Spleen (tissue), 11 donors: ENCODE measurements at regions not wholly inside any gene's neighbourhood (a gene's known extent, or its start where the extent isn't known, plus 50 kb on each side); places are given as distances from the start of the nearest gene placed in this dataset.

Experiments
- DNase-seq: peaks from one replicate; pipeline ENCODE4 v3.0.0-alpha.2; 2020
- H3K27ac ChIP-seq, 8 donors: fragments of 200-600 bp; sonication (generic) in 7 of 8; 1 replicate in 4 of 8; 2 replicates in 4 of 8; pipeline versions ENCODE4 v1.5.0 to v1.8.0; 2016 to 2021; ENCODE audit warnings: inconsistent platforms in 4 of 8, mild to moderate bottlenecking in 4 of 8, moderate library complexity in 1 of 8
- H3K27me3 ChIP-seq, 7 donors: fragments of 200-600 bp; sonication (generic) in 6 of 7; replicated peaks in 1 of 7; 1 replicate in 4 of 7; 2 replicates in 3 of 7; pipeline versions ENCODE4 v1.5.0 to v1.8.0; 2016 to 2021; ENCODE audit warnings: inconsistent platforms in 3 of 7, mild to moderate bottlenecking in 1 of 7
- H3K36me3 ChIP-seq, 6 donors: fragments of 200-600 bp; sonication (generic) in 5 of 6; 1 replicate in 4 of 6; 2 replicates in 2 of 6; pipeline versions ENCODE4 v1.5.0 to v1.8.0; 2016 to 2021; ENCODE audit warnings: inconsistent platforms in 2 of 6
- H3K4me1 ChIP-seq, 6 donors: fragments of 200-600 bp; sonication (generic) in 5 of 6; 1 replicate in 3 of 6; 2 replicates in 3 of 6; pipeline versions ENCODE4 v1.5.0 to v1.8.0; 2016 to 2021; ENCODE audit warnings: inconsistent platforms in 3 of 6
- H3K4me3 ChIP-seq, 8 donors: fragments of 200-600 bp; sonication (generic) in 7 of 8; 1 replicate in 4 of 8; 2 replicates in 4 of 8; pipeline versions ENCODE4 v1.5.0 to v1.8.0; 2016 to 2021; ENCODE audit warnings: inconsistent platforms in 4 of 8, mild to moderate bottlenecking in 4 of 8, moderate library complexity in 2 of 8
- H3K9me3 ChIP-seq, 8 donors: fragments of 200-600 bp; sonication (generic) in 7 of 8; 1 replicate in 4 of 8; 2 replicates in 4 of 8; pipeline versions ENCODE4 v1.5.0 to v1.8.0; 2016 to 2021; ENCODE audit warnings: inconsistent platforms in 4 of 8
- POLR2A ChIP-seq, 3 donors: fragments of 450-650 bp; IDR thresholded peaks; one replicate each; pipeline ENCODE4 v1.5.1; 2017; ENCODE audit warnings: antibody characterized with exemption in 3 of 3, mild to moderate bottlenecking in 1 of 3
- POLR2AphosphoS5 ChIP-seq, 3 donors: sonication (generic); formaldehyde crosslinking; IDR thresholded peaks; one replicate each; pipeline ENCODE4 v1.5.1; 2017; ENCODE audit warnings: antibody characterized with exemption in 3 of 3
- WGBS, 5 donors: extraction: QIAGEN DNeasy Blood & Tissue Kit in 3 of 5; methylation state at CpG; one replicate each; pipeline versions ENCODE4 v1.1.5 to v1.1.7; 2013 to 2018; 5-methylcytosine and 5-hydroxymethylcytosine counted together
- intact Hi-C: fragments of 100-400 bp; cut with DNase I; formaldehyde crosslinking; loops from one replicate; pipeline ENCODE4 v1.15.0; 2023; ENCODE audit warnings: low total_unique reads
- TF ChIP-seq, protein P1 (sequence below), 11 experiments: fragments of 200-600 bp in 7 of 11; fragments of 450-650 bp in 4 of 11; sonication (generic) in 4 of 11; IDR thresholded peaks in 8 of 11; conservative IDR thresholded peaks in 3 of 11; 1 replicate in 7 of 11; 2 replicates in 4 of 11; pipeline versions ENCODE4 v1.4.0 to v1.8.0; 2016 to 2021; ENCODE audit warnings: antibody characterized with exemption in 11 of 11, inconsistent platforms in 4 of 11, mild to moderate bottlenecking in 1 of 11
- donor health status: healthy with polysubstance abuse.
- donor health status: DM: no; HTN: no; CAD: no; lungs with moderate emphysema.
- donor health status: DM: no; HTN: no; CAD: no.
- donor health status: Bipolar disorder and iron deficiency.
- donor health status: healthy.
- donor health status: DM: no; HTN: no; CAD: no.
- donor health status: DM: yes; HTN: yes; CAD: no.

DNA sequence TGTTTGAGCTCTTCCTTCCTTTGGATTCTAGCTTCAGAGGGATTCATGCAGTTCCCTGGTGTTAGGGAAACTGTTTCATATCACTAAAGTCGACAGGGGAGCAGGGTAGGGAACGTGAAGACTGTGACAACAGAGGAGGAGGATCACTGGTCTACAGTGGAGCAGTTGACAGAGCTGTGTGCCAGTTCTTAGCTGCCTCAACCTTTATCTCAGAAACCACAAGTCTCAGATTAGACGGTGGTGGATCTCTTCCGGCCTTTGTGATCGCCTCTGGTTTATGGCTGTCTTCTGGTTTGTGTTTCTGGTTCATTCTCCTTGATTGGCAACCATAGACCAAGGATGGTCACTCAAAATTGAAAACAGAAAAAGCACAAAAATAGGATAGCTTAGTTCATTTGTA lies 538.9 kb upstream of the API5 start:
- Histone ChIP-seq H3K36me3 (no peaks in the 10 kb centered on the region), H3K4me1 (no peaks in the 10 kb centered on the region), H3K9me3 (no peaks in the 10 kb centered on the region), H3K27me3 (no peaks in the 10 kb centered on the region), H3K27ac (no peak overlapping the region), H3K4me3 (no peak overlapping the region)
- WGBS, 5 donors = 36 to 59% (median 55%) methylated on average over 5 of the region's 5 CpGs
- DNase-seq = no peak
- intact Hi-C loops = loop anchor here (5.0 kb wide), 1 partner anchor 509 kb away; no protein-coding TSS in a partner anchor
- TF ChIP-seq POLR2A (IDR thresholded peaks at IDR 0.05) (no peak), POLR2AphosphoS5 (IDR thresholded peaks at IDR 0.05) (no peak)
- TF ChIP-seq, protein P1, sequence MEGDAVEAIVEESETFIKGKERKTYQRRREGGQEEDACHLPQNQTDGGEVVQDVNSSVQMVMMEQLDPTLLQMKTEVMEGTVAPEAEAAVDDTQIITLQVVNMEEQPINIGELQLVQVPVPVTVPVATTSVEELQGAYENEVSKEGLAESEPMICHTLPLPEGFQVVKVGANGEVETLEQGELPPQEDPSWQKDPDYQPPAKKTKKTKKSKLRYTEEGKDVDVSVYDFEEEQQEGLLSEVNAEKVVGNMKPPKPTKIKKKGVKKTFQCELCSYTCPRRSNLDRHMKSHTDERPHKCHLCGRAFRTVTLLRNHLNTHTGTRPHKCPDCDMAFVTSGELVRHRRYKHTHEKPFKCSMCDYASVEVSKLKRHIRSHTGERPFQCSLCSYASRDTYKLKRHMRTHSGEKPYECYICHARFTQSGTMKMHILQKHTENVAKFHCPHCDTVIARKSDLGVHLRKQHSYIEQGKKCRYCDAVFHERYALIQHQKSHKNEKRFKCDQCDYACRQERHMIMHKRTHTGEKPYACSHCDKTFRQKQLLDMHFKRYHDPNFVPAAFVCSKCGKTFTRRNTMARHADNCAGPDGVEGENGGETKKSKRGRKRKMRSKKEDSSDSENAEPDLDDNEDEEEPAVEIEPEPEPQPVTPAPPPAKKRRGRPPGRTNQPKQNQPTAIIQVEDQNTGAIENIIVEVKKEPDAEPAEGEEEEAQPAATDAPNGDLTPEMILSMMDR (IDR thresholded peaks at IDR 0.05 in 8 of 11, conservative IDR thresholded peaks at IDR 0.05 in 3 of 11) = no peak

DNA sequence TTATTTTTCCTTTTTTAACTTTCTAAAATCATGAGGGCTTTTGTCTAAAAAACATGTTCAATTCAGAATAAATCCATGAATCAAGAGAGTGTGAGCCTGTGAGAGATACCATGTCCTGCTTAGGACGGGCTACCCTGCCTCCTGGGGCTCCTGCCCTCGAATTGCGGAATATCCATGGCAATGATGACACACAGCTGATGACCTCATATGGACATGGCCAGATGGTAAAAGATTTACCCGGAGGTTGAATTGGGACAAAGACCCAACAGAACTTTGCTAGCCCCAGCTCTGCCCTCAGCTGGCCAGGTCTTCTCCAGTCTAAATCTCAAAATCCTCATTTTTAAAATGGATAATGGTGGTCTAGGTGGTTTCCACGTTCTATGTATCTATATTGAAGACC lies 538.1 kb upstream of the API5 start:
- no peak overlapping the region for H3K4me3 ChIP-seq
- DNase-seq = no peak
- H3K9me3 ChIP-seq = no peaks in the 10 kb centered on the region
- H3K27me3 ChIP-seq = no peaks in the 10 kb centered on the region
- no peak overlapping the region for H3K27ac ChIP-seq
- no peaks in the 10 kb centered on the region for H3K36me3 ChIP-seq
- H3K4me1 ChIP-seq = no peaks in the 10 kb centered on the region
- intact Hi-C loops = loop anchor here (5.0 kb wide), 1 partner anchor 509 kb away; no protein-coding TSS in a partner anchor
- TF ChIP-seq POLR2AphosphoS5 (IDR thresholded peaks at IDR 0.05) (no peak), POLR2A (IDR thresholded peaks at IDR 0.05) (no peak)
- TF ChIP-seq, protein P1 (IDR thresholded peaks at IDR 0.05 in 8 of 11, conservative IDR thresholded peaks at IDR 0.05 in 3 of 11) = no peak
- WGBS, 5 donors = 75 to 89% (median 77%) methylated on average over 5 of the region's 5 CpGs

DNA sequence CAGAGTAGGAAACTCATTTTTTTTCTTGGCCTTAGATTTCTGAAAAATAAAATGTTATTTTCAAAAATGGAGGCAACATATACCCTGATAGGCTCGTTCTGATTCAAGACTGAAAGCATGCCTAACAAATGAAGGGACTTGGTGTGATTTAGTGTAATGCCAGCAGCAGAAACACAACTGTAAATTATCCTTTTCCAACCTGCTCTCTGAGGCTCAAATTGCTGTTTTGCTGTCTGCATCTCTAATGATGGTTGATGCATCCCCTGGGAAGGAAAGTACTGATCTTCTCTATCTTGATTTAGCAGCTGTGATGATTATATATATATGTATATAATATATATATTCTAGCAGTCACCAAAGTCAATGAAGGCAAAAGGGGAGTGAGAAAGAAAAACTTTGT lies 537.2 kb upstream of the API5 start:
- Histone ChIP-seq H3K4me3 (no peak overlapping the region), H3K27me3 (no peaks in the 10 kb centered on the region), H3K36me3 (no peaks in the 10 kb centered on the region), H3K27ac (no peak overlapping the region), H3K9me3 (no peaks in the 10 kb centered on the region), H3K4me1 (no peaks in the 10 kb centered on the region)
- WGBS, 5 donors = 40 to 63% (median 53%) methylated on average over 1 of the region's 1 CpG
- no peak for TF ChIP-seq POLR2A (IDR thresholded peaks at IDR 0.05)
- TF ChIP-seq POLR2AphosphoS5 (IDR thresholded peaks at IDR 0.05) = no peak
- TF ChIP-seq, protein P1 (IDR thresholded peaks at IDR 0.05 in 8 of 11, conservative IDR thresholded peaks at IDR 0.05 in 3 of 11) = no peak
- intact Hi-C loops = loop anchor here (5.0 kb wide), 1 partner anchor 508 kb away; no protein-coding TSS in a partner anchor
- DNase-seq = no peak

DNA sequence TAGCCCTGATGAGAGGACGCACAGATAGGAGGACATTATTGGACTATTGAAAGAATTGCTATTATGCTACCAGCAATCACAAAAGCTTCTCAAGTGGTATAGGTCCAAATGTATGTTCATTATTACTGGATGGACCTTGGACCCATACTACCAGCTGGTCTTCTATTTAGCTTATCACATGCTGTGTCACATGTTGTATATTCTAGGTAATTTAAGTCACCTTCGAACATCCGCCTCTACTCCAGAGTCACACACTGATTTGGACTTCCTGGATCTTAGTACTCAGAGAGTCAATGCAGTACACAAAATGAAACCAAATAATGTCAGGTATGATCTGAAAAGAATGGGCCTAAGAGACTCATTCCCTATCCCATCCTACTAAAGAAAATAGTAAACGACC lies 534.0 kb upstream of the API5 start:
- no peak for DNase-seq
- Histone ChIP-seq H3K9me3 (no peaks in the 10 kb centered on the region), H3K4me3 (no peak overlapping the region), H3K36me3 (no peaks in the 10 kb centered on the region), H3K4me1 (no peaks in the 10 kb centered on the region), H3K27ac (no peak overlapping the region), H3K27me3 (no peaks in the 10 kb centered on the region)
- intact Hi-C loops = no loop called here
- TF ChIP-seq, protein P1 (IDR thresholded peaks at IDR 0.05 in 8 of 11, conservative IDR thresholded peaks at IDR 0.05 in 3 of 11) = no peak
- TF ChIP-seq POLR2AphosphoS5 (IDR thresholded peaks at IDR 0.05) = no peak
- TF ChIP-seq POLR2A (IDR thresholded peaks at IDR 0.05) = no peak
- 70 to 93% (median 90%) methylated on average over 4 of the region's 4 CpGs for WGBS, 5 donors
